ENCODE measurements at regions not wholly inside any gene's neighbourhood (a gene's known extent, or its start where the extent isn't known, plus 50 kb on each side); places are given as distances from the start of the nearest gene placed in this dataset.

GRCh38 chr20:17827079-17827478 is 127.3 kb downstream of the BANF2 start:
- no peak overlapping the region for H2AFZ ChIP-seq (ENCODE audit: low read depth, low read length)
- H3K27ac ChIP-seq (ENCODE audit: low read length) = no peak overlapping the region
- H3K9me3 ChIP-seq (ENCODE audit: low read length) = no peaks in the 10 kb centered on the region
- no peak overlapping the region for H3K4me2 ChIP-seq (ENCODE audit: low read length)
- H3K36me3 ChIP-seq (ENCODE audit: insufficient read depth, low read length) = no peaks in the 10 kb centered on the region
- no peak overlapping the region for H3K4me3 ChIP-seq (ENCODE audit: low read length)
- no peaks in the 10 kb centered on the region for H3K9me2 ChIP-seq (ENCODE audit: insufficient read depth, low read length)
- no peak overlapping the region for H3K9ac ChIP-seq (ENCODE audit: low read length)
- H3K27me3 ChIP-seq (ENCODE audit: insufficient read depth, low read depth, low read length) = no peaks in the 10 kb centered on the region
- no peaks in the 10 kb centered on the region for H3F3A ChIP-seq (ENCODE audit: insufficient read depth, low read length, poor library complexity, severe bottlenecking)
- H4K20me1 ChIP-seq (ENCODE audit: insufficient read depth) = no peaks in the 10 kb centered on the region
- TF ChIP-seq REST (IDR thresholded peaks at IDR 0.05; ENCODE audit: borderline replicate concordance) = no peak
- TF ChIP-seq RAD21 (conservative IDR thresholded peaks at IDR 0.05) = no peak
- TF ChIP-seq CTCF (IDR thresholded peaks at IDR 0.05; ENCODE audit: poor library complexity, severe bottlenecking) = no peak
- no peak for TF ChIP-seq SMC3 (conservative IDR thresholded peaks at IDR 0.05; ENCODE audit: poor library complexity)
- no peak for TF ChIP-seq TAF1 (IDR thresholded peaks at IDR 0.05; ENCODE audit: low read depth)
- no peak for TF ChIP-seq EP300 (conservative IDR thresholded peaks at IDR 0.05; ENCODE audit: poor library complexity, severe bottlenecking)
- no peaks in the 10 kb centered on the region for H3K79me2 ChIP-seq (replicated peaks; ENCODE audit: insufficient read depth, low read length)

GRCh38 chr20:17825960-17826843 is 126.4 kb downstream of the BANF2 start:
- Histone ChIP-seq H3K27ac (ENCODE audit: low read length) (no peak overlapping the region), H3K27me3 (ENCODE audit: insufficient read depth, low read depth, low read length) (no peaks in the 10 kb centered on the region), H3F3A (ENCODE audit: insufficient read depth, low read length, poor library complexity, severe bottlenecking) (no peaks in the 10 kb centered on the region), H3K9me3 (ENCODE audit: low read length) (no peaks in the 10 kb centered on the region), H3K79me2 (replicated peaks; ENCODE audit: insufficient read depth, low read length) (no peaks in the 10 kb centered on the region), H2AFZ (ENCODE audit: low read depth, low read length) (no peak overlapping the region), H3K9me2 (ENCODE audit: insufficient read depth, low read length) (no peaks in the 10 kb centered on the region), H3K4me2 (ENCODE audit: low read length) (no peak overlapping the region), H3K36me3 (ENCODE audit: insufficient read depth, low read length) (no peaks in the 10 kb centered on the region), H4K20me1 (ENCODE audit: insufficient read depth) (no peaks in the 10 kb centered on the region), H3K4me3 (ENCODE audit: low read length) (no peak overlapping the region), H3K9ac (ENCODE audit: low read length) (no peak overlapping the region)
- no peak for TF ChIP-seq CTCF (IDR thresholded peaks at IDR 0.05; ENCODE audit: poor library complexity, severe bottlenecking)
- no peak for TF ChIP-seq SMC3 (conservative IDR thresholded peaks at IDR 0.05; ENCODE audit: poor library complexity)
- TF ChIP-seq EP300 (conservative IDR thresholded peaks at IDR 0.05; ENCODE audit: poor library complexity, severe bottlenecking) = no peak
- TF ChIP-seq REST (IDR thresholded peaks at IDR 0.05; ENCODE audit: borderline replicate concordance) = no peak
- TF ChIP-seq TAF1 (IDR thresholded peaks at IDR 0.05; ENCODE audit: low read depth) = no peak
- TF ChIP-seq EZH2 (IDR thresholded peaks at IDR 0.05; ENCODE audit: borderline replicate concordance, insufficient read depth, low read length, poor library complexity, severe bottlenecking) = no peak
- TF ChIP-seq MXI1 (conservative IDR thresholded peaks at IDR 0.05; ENCODE audit: poor library complexity, severe bottlenecking) = no peak
- no peak for TF ChIP-seq RAD21 (conservative IDR thresholded peaks at IDR 0.05)
- no peak for TF ChIP-seq POLR2AphosphoS5 (IDR thresholded peaks at IDR 0.05)

All from neural cell (in vitro differentiated cells).